ENCODE measurements at regions not wholly inside any gene's neighbourhood (a gene's known extent, or its start where the extent isn't known, plus 50 kb on each side); places are given as distances from the start of the nearest gene placed in this dataset.

GRCh38 chr3:186453531-186453930 is 90.6 kb downstream of the CRYGS start:
- H4K20me1 ChIP-seq (ENCODE audit: control insufficient read depth, extremely low read depth, insufficient read depth, low read length), result no peaks in the 10 kb centered on the region
- TF ChIP-seq EZH2 (IDR thresholded peaks at IDR 0.05; ENCODE audit: low read length, missing control alignments), result no peak
- TF ChIP-seq CTCF (conservative IDR thresholded peaks at IDR 0.05 in 1 of 2, IDR thresholded peaks at IDR 0.05 in 1 of 2; ENCODE audit: low read depth in 1 of 2, low read length in 2 of 2), result no peak
- H3K79me2 ChIP-seq (ENCODE audit: control insufficient read depth, insufficient read depth, low read length), result no peaks in the 10 kb centered on the region
- H3K9ac ChIP-seq (ENCODE audit: insufficient read depth, low read length), result no peak overlapping the region
- H3K4me1 ChIP-seq (ENCODE audit: control insufficient read depth, extremely low read depth, insufficient read depth, low read length), result peaks cover 3% of the 10 kb centered on the region
- H3K27me3 ChIP-seq (ENCODE audit: control insufficient read depth, insufficient read depth, low read length), result peaks cover 2% of the 10 kb centered on the region
- no peak overlapping the region for H3K4me2 ChIP-seq (ENCODE audit: extremely low read depth, insufficient read depth, low read length)
- H3K4me3 ChIP-seq (replicated peaks in 1 of 4; ENCODE audit: control extremely low read depth in 1 of 4, insufficient read depth in 1 of 4, low read depth in 3 of 4, low read length in 4 of 4), result no peak overlapping the region
- H2AFZ ChIP-seq (ENCODE audit: low read length), result no peak overlapping the region
- no peak for DNase-seq (ENCODE audit: low read depth in 2 of 2)
- no peaks in the 10 kb centered on the region for H3K36me3 ChIP-seq (ENCODE audit: control insufficient read depth, insufficient read depth, low read length)
- no peak overlapping the region for H3K27ac ChIP-seq (ENCODE audit: insufficient read depth, low read length)
- H3K9me3 ChIP-seq (ENCODE audit: control insufficient read depth, insufficient read depth, low read depth, low read length), result no peaks in the 10 kb centered on the region

- Histone ChIP-seq H3K4me3 (replicated peaks in 1 of 4; ENCODE audit: control extremely low read depth in 1 of 4, insufficient read depth in 1 of 4, low read depth in 3 of 4, low read length in 4 of 4) (no peak overlapping the region), H2AFZ (ENCODE audit: low read length) (no peak overlapping the region), H3K9me3 (ENCODE audit: control insufficient read depth, insufficient read depth, low read depth, low read length) (no peaks in the 10 kb centered on the region), H3K27me3 (ENCODE audit: control insufficient read depth, insufficient read depth, low read length) (peaks cover 2% of the 10 kb centered on the region), H3K36me3 (ENCODE audit: control insufficient read depth, insufficient read depth, low read length) (no peaks in the 10 kb centered on the region), H4K20me1 (ENCODE audit: control insufficient read depth, extremely low read depth, insufficient read depth, low read length) (no peaks in the 10 kb centered on the region), H3K27ac (ENCODE audit: insufficient read depth, low read length) (no peak overlapping the region), H3K9ac (ENCODE audit: insufficient read depth, low read length) (no peak overlapping the region), H3K79me2 (ENCODE audit: control insufficient read depth, insufficient read depth, low read length) (no peaks in the 10 kb centered on the region), H3K4me1 (ENCODE audit: control insufficient read depth, extremely low read depth, insufficient read depth, low read length) (peaks cover 3% of the 10 kb centered on the region), H3K4me2 (ENCODE audit: extremely low read depth, insufficient read depth, low read length) (peak overlapping the region; percentile 11)
- TF ChIP-seq CTCF (conservative IDR thresholded peaks at IDR 0.05 in 1 of 2, IDR thresholded peaks at IDR 0.05 in 1 of 2; ENCODE audit: low read depth in 1 of 2, low read length in 2 of 2), result no peak
- no peak for TF ChIP-seq EZH2 (IDR thresholded peaks at IDR 0.05; ENCODE audit: low read length, missing control alignments)
- peak; percentile 87 to 95 for DNase-seq (ENCODE audit: low read depth in 2 of 2)
These were observed 90.5 kb upstream of the DGKG start for GRCh38 chr3:186452517-186452916.

GRCh38 chr3:186451371-186451770 is 89.3 kb upstream of the DGKG start:
- no peak overlapping the region for H3K4me2 ChIP-seq (ENCODE audit: extremely low read depth, insufficient read depth, low read length)
- no peak overlapping the region for H3K27ac ChIP-seq (ENCODE audit: insufficient read depth, low read length)
- H3K9ac ChIP-seq (ENCODE audit: insufficient read depth, low read length), result no peak overlapping the region
- no peak for DNase-seq (ENCODE audit: low read depth in 2 of 2)
- no peak overlapping the region for H2AFZ ChIP-seq (ENCODE audit: low read length)
- H3K9me3 ChIP-seq (ENCODE audit: control insufficient read depth, insufficient read depth, low read depth, low read length), result no peaks in the 10 kb centered on the region
- H3K36me3 ChIP-seq (ENCODE audit: control insufficient read depth, insufficient read depth, low read length), result no peaks in the 10 kb centered on the region
- TF ChIP-seq CTCF (conservative IDR thresholded peaks at IDR 0.05 in 1 of 2, IDR thresholded peaks at IDR 0.05 in 1 of 2; ENCODE audit: low read depth in 1 of 2, low read length in 2 of 2), result no peak
- TF ChIP-seq EZH2 (IDR thresholded peaks at IDR 0.05; ENCODE audit: low read length, missing control alignments), result no peak
- no peaks in the 10 kb centered on the region for H3K79me2 ChIP-seq (ENCODE audit: control insufficient read depth, insufficient read depth, low read length)
- peaks cover 3% of the 10 kb centered on the region for H3K4me1 ChIP-seq (ENCODE audit: control insufficient read depth, extremely low read depth, insufficient read depth, low read length)
- H3K4me3 ChIP-seq (replicated peaks in 1 of 4; ENCODE audit: control extremely low read depth in 1 of 4, insufficient read depth in 1 of 4, low read depth in 3 of 4, low read length in 4 of 4), result no peak overlapping the region
- H3K27me3 ChIP-seq (ENCODE audit: control insufficient read depth, insufficient read depth, low read length), result peaks cover 2% of the 10 kb centered on the region
- H4K20me1 ChIP-seq (ENCODE audit: control insufficient read depth, extremely low read depth, insufficient read depth, low read length), result no peaks in the 10 kb centered on the region
